Subcutaneous abdominal adipose tissue (tissue), 5 donors: ENCODE measurements at regions not wholly inside any gene's neighbourhood (a gene's known extent, or its start where the extent isn't known, plus 50 kb on each side); places are given as distances from the start of the nearest gene placed in this dataset.

ENCODE experiments used
- H3K27ac ChIP-seq: one replicate; pipeline ENCODE4 v1.7.0; 2013; ENCODE audit warnings: low read depth, mild to moderate bottlenecking, inconsistent platforms, low read length, moderate library complexity
- H3K27me3 ChIP-seq, 5 donors: one replicate each; pipeline ENCODE4 v1.7.0; 2013; ENCODE audit warnings: low read length in 5 of 5, inconsistent platforms in 1 of 5; ENCODE audit not compliant: control insufficient read depth in 5 of 5, insufficient read depth in 4 of 5
- H3K36me3 ChIP-seq, 5 donors: one replicate each; pipeline ENCODE4 v1.7.0; 2013; ENCODE audit warnings: low read length in 5 of 5; ENCODE audit not compliant: control insufficient read depth in 5 of 5, insufficient read depth in 5 of 5
- H3K4me1 ChIP-seq, 5 donors: one replicate each; pipeline ENCODE4 v1.7.0; 2013; ENCODE audit warnings: low read length in 5 of 5, mild to moderate bottlenecking in 3 of 5, moderate library complexity in 1 of 5; ENCODE audit not compliant: control insufficient read depth in 5 of 5, insufficient read depth in 5 of 5
- H3K4me3 ChIP-seq, 5 donors: one replicate each; pipeline ENCODE4 v1.7.0; 2013; ENCODE audit warnings: low read length in 5 of 5, low read depth in 1 of 5
- H3K9ac ChIP-seq, 5 donors: one replicate each; pipeline ENCODE4 v1.7.0; 2013; ENCODE audit warnings: low read length in 5 of 5, mild to moderate bottlenecking in 4 of 5, moderate library complexity in 3 of 5
- H3K9me3 ChIP-seq, 5 donors: one replicate each; pipeline ENCODE4 v1.7.0; 2013; ENCODE audit warnings: low read length in 5 of 5; ENCODE audit not compliant: control insufficient read depth in 5 of 5
- donor health status: healthy.
- donor health status: healthy.
- donor health status: healthy.
- donor health status: healthy.
- donor health status: healthy.

DNA sequence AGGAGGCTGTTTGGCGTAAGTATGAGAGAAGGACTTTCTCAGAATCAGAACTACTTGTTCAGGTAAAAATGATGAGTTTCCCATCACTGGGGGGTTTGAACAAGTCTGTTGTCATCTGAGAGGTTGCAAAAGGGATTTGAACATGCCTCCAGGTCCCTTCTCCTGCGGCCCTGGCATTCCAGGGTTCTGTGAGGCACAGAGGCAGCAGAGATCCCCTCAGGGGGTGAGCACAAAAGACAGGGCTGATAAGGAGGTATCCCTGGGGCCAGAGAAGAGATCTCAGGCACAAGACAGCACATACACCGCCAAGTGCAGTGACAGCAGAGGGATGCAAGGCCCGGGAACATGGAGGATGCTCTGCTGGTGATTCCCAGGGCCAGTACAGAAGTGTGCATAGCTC lies 275.8 kb upstream of the TSHZ3 start:
- H3K27me3 ChIP-seq = peaks cover 0 to 3% (median 0%) of the 10 kb centered on the region in 5 donors
- no peaks in the 10 kb centered on the region for H3K36me3 ChIP-seq
- peaks cover 0 to 13% (median 10%) of the 10 kb centered on the region in 5 donors for H3K9me3 ChIP-seq
- H3K4me3 ChIP-seq = no peak overlapping the region
- H3K4me1 ChIP-seq = no peaks in the 10 kb centered on the region
- H3K27ac ChIP-seq = no peak overlapping the region
- no peak overlapping the region for H3K9ac ChIP-seq

DNA sequence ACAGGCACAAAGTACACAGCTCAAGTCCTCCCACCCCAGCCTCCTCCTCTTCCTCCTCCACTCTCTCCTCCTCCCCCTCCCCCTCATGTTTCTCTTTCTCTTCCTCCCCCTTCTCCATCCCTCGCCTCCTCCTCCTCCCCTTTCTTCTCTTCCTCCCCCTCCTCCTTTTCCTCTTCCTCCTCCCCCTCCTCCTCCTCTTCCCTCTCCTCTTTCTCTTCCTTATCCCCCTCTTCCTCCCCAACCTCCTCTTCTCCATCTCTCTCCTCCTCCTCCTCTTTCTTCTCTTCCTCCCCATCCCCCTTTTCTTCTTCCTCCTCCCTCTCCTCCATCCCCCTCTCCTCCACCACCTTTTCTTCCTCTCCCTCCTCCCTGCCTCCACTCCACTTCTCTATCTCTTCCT lies 276.3 kb upstream of the TSHZ3 start:
- H3K4me3 ChIP-seq = no peak overlapping the region
- no peak overlapping the region for H3K9ac ChIP-seq
- peaks cover 0 to 3% (median 0%) of the 10 kb centered on the region in 5 donors for H3K27me3 ChIP-seq

GRCh38 chr19:31626941-31627340 lies 277.7 kb upstream of the TSHZ3 start:
- Histone ChIP-seq H3K27ac (no peak overlapping the region), H3K4me3 (no peak overlapping the region), H3K9ac (no peak overlapping the region), H3K9me3 (peaks cover 0 to 5% (median 2%) of the 10 kb centered on the region in 5 donors), H3K36me3 (no peaks in the 10 kb centered on the region), H3K27me3 (peaks cover 0 to 6% (median 0%) of the 10 kb centered on the region in 5 donors), H3K4me1 (no peaks in the 10 kb centered on the region)

More for the DNA sequence above, 276.3 kb upstream of the TSHZ3 start:
- no peaks in the 10 kb centered on the region for H3K4me1 ChIP-seq
- no peak overlapping the region for H3K27ac ChIP-seq
- H3K36me3 ChIP-seq = no peaks in the 10 kb centered on the region
- H3K9me3 ChIP-seq = peaks cover 0 to 13% (median 10%) of the 10 kb centered on the region in 5 donors

GRCh38 chr19:31627620-31628365 lies 278.6 kb upstream of the TSHZ3 start:
- no peaks in the 10 kb centered on the region for H3K4me1 ChIP-seq
- H3K27ac ChIP-seq = no peak overlapping the region
- H3K9me3 ChIP-seq = peaks cover 0 to 3% (median 0%) of the 10 kb centered on the region in 5 donors
- peaks cover 0 to 6% (median 0%) of the 10 kb centered on the region in 5 donors for H3K27me3 ChIP-seq
- no peaks in the 10 kb centered on the region for H3K36me3 ChIP-seq
- no peak overlapping the region for H3K9ac ChIP-seq
- H3K4me3 ChIP-seq = no peak overlapping the region

GRCh38 chr19:31629579-31630363 lies 280.5 kb upstream of the TSHZ3 start:
- no peaks in the 10 kb centered on the region for H3K9me3 ChIP-seq
- no peak overlapping the region for H3K9ac ChIP-seq
- H3K27me3 ChIP-seq = peaks cover 0 to 8% (median 0%) of the 10 kb centered on the region in 5 donors
- no peaks in the 10 kb centered on the region for H3K36me3 ChIP-seq
- H3K27ac ChIP-seq = no peak overlapping the region
- no peak overlapping the region for H3K4me3 ChIP-seq
- no peaks in the 10 kb centered on the region for H3K4me1 ChIP-seq

DNA sequence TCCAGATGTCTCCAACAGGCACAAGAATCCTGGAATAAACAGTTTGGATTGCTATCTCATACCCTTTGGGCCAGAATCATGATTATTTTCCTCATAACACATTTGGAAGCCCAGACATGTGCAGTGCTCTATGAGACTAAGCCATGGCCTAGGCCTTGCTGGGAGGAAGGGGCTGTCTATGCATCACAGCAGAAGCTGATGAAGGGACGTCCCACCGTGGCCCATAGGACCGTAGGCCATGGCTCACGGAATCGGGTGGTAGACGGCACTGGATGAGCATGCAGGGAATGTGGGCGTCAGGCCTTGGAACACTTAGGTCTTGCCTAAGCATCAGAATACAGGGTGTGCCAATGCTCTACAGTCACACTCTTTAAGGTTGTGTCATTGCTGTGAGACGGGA lies 283.8 kb upstream of the TSHZ3 start:
- Histone ChIP-seq H3K27ac (no peak overlapping the region), H3K9me3 (no peaks in the 10 kb centered on the region)

DNA sequence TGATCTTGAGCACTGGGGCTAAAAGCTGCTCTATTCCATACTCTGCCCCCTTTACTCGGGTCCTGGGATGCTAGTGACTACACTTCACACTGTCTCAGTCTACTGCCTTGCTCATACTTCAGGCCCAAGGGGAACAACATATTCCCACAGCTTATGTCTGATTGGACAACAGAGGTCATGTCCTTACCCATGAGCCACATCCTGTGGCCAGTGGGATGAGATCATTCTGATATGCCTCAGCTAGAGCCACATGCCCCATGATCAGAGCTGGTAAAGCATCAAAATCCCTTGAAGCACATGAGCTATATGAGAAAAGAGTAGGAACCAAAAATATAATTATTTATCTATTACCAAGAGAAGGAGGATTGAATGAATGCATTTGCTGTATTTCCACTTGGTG lies 290.1 kb upstream of the TSHZ3 start:
- H3K4me3 ChIP-seq = no peak overlapping the region
- no peak overlapping the region for H3K27ac ChIP-seq
- no peaks in the 10 kb centered on the region for H3K36me3 ChIP-seq
- peaks cover 0 to 9% (median 0%) of the 10 kb centered on the region in 5 donors for H3K27me3 ChIP-seq
- H3K4me1 ChIP-seq = no peaks in the 10 kb centered on the region
- peaks cover 0 to under 1% (median 0%) of the 10 kb centered on the region in 5 donors for H3K9me3 ChIP-seq
- no peak overlapping the region for H3K9ac ChIP-seq

More for the DNA sequence above, 283.8 kb upstream of the TSHZ3 start:
- Histone ChIP-seq H3K4me1 (no peaks in the 10 kb centered on the region), H3K27me3 (peaks cover 0 to 5% (median 0%) of the 10 kb centered on the region in 5 donors), H3K36me3 (no peaks in the 10 kb centered on the region), H3K9ac (no peak overlapping the region), H3K4me3 (no peak overlapping the region)

GRCh38 chr19:31641591-31641990 lies 292.4 kb upstream of the TSHZ3 start:
- H3K4me3 ChIP-seq = no peak overlapping the region
- peaks cover 0 to 9% (median 0%) of the 10 kb centered on the region in 5 donors for H3K27me3 ChIP-seq
- no peak overlapping the region for H3K9ac ChIP-seq
- H3K27ac ChIP-seq = no peak overlapping the region
- H3K4me1 ChIP-seq = no peaks in the 10 kb centered on the region
- no peaks in the 10 kb centered on the region for H3K36me3 ChIP-seq
- peaks cover 0 to 14% (median 8%) of the 10 kb centered on the region in 5 donors for H3K9me3 ChIP-seq

DNA sequence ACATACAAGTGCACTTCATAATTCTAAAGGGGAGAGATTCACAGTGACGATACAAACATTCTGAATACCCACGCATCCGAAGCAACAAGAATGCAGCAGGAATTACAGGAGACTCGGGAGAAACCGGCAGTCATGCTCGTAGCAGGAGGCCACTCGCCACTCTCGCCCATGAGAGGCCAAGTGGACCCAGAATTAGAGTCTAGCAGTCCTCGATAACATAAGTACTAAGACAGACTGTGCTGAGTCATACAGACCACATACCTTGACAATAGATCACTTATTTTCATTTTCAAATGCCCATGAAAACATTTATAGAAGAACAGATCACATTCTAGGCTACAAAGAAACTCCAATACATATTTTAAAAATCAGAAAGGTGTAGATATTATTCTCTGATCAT lies 299.1 kb upstream of the TSHZ3 start:
- Histone ChIP-seq H3K27ac (no peak overlapping the region), H3K9me3 (peaks cover 0 to 14% (median 8%) of the 10 kb centered on the region in 5 donors), H3K36me3 (no peaks in the 10 kb centered on the region), H3K9ac (no peak overlapping the region), H3K4me1 (no peaks in the 10 kb centered on the region), H3K4me3 (no peak overlapping the region), H3K27me3 (no peaks in the 10 kb centered on the region)

DNA sequence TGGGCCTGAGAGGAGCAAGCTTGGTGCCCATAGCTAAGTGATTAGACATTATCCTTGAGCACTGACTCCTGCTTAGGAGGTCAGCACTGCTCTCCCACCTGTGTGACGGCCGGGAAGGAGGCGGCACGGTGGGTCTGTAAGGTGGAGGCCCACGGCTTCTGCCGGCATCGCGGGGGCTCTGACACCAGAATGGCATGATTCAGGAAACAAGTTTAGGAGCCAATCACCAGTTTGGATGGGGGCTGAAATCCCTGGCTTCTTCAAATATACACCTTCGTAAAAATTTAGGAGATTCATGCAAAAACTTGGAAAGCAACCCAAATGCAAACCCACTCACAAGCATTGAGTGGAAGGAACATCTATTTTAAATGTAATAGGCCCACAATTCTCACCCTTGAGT lies 307.3 kb upstream of the TSHZ3 start:
- Histone ChIP-seq H3K4me3 (no peak overlapping the region), H3K27ac (no peak overlapping the region), H3K9me3 (peaks cover 0 to 5% (median 0%) of the 10 kb centered on the region in 5 donors), H3K27me3 (peaks cover 0 to 5% (median 5%) of the 10 kb centered on the region in 5 donors), H3K4me1 (no peaks in the 10 kb centered on the region), H3K36me3 (no peaks in the 10 kb centered on the region), H3K9ac (no peak overlapping the region)
